GM21576 (cell line): ENCODE measurements at regions not wholly inside any gene's neighbourhood (a gene's known extent, or its start where the extent isn't known, plus 50 kb on each side); places are given as distances from the start of the nearest gene placed in this dataset.

Source experiments
- ATAC-seq: cut with Tn5 transposase; IDR thresholded peaks from one replicate; pipeline ENCODE4 v1.9.1; 2021; ENCODE audit warnings: mild to moderate bottlenecking, moderate library complexity; ENCODE audit not compliant: unreplicated experiment

GRCh38 chr7:25619963-25620799 lies 391.9 kb upstream of the NPVF start:
- ATAC-seq = no peak

DNA sequence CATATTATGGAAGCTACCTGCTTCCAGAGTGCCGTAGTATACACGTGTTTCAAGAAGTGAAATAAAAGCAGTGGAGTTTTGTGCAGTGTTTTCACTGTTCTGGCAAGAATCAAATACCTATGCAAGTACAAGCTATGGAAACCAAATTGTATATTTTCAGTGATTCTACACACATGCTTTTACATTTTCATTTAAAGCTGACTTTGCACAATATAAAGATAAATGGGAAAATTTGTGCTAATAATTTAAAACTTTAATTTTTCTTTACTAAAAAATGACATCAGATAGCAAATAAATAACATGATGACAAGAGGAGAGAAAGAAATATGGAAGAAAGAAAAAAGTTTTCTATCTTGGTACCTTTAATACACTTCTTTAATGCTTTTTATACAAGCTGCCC lies 393.7 kb upstream of the NPVF start:
- ATAC-seq = no peak

DNA sequence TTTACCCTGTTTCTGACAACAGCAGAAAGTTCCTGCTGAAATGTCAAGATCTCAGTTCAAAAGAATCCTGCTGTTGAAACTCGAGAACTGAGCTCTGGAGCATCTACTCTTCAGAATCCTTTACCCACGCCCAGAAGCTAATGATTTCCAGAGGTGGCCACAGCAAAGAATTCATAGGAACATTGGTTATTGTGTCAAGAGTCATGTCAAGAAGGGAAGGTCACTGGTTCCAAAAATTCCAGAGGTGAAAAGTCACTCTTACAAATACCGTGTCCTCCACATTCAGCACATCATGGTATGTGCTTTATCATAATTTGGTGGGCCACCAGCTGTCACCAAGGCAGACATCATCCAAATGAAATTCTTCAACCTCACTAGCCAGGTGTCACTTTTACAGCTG lies 394.4 kb upstream of the NPVF start:
- ATAC-seq = no peak

DNA sequence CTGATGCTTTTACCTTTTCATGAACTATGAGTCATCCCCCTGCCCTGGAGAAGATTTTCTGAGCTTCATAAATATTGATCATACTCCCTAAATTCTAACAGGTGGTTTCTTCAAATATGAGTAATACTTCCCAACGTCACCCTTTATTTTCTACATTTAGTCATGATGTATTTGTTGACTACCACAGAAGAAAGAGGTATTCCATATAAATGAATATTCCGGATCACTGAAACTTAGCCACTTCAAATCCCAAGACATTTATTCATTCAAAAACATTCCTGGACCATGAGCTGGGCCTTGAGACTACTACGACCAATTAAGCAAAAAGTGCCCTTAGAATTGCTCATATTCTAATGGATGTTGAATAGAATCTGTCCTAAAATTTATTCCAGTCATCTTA lies 395.8 kb upstream of the NPVF start:
- ATAC-seq = no peak

- ATAC-seq = no peak
Measured at GRCh38 chr7:25624833-25625232, 396.5 kb upstream of the NPVF start.

DNA sequence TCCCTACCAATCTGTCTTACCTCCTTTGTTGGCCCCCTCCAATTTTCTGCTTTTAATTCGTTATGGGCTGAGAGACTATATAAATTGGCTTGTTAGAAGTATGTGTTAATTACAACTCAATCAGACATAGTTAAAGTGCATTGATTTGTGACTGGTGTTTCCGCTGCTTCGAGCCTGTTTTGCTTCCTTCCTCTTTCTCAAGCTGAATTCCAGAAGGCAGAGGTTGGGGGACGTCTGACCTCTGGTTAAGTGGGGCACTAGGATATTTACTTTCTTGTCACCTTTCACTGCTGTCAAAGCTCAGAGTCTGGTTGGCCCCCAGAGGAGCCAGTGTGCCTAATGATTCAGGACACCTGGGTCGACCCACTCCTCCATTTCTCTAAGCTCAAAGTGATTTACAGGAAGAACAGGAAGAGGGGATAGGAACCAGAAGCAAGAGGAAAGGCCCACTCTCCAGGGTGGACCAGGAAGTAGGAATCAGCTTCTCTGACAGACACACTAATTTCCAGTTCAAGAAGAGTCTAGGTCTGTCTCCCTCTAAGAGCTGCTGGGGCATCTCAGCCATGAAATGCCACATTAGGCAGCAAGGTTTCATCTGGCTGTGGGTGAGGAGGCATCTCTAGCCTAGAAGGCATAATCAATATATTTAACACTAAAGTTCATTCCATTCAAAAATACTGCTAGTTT lies 397.2 kb upstream of the NPVF start:
- ATAC-seq = no peak

DNA sequence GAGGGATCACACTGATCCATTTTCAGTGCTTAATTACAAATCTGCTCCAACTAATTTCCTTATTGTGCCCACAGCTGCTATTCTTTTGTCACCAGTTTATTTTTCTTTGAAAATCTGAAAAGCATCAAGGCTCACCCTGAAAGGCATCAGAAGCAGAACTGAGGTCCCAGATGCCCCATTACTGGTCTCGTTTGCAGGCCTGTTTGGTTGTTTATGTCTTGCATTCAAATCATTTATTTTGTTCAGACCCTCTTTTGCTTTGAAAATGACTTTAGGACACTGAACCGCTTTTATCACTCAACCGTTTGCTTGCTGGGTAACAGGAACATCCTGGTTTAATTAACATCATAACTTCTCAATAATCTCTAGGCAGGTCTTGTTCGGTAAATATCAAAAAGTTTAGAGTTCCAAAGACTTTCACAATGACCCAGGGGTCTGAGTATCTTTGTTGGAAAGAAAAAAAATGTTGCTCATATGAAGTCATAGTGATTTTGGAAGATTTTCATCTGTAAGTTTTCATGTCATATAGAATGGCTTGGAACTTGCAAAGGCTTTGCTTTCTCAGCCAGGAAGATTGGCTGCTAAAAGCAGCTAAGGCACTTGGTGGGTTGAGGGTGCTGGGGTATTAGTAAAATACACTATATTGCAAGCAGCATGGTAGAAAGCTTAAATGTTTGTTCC lies 398.3 kb upstream of the NPVF start:
- ATAC-seq = no peak

DNA sequence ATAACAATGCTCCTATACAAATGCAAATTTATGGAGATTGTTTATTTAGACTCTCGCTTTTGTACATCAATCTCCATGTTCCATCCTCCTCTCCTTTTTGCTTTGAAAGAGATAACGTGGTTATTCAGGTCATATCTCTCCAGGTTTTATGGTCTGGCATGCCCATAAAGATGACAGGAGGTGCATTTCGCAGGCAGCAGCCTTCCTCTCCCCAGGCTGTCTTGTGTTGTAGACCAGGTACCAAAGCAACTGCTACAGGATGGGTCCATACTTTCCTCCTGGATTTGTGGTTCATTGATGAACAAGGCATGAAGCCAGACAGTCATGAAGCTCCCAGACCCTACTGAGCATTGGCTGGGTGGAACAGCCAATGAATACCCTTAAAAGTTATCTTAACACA lies 400.2 kb upstream of the NPVF start:
- ATAC-seq = no peak

DNA sequence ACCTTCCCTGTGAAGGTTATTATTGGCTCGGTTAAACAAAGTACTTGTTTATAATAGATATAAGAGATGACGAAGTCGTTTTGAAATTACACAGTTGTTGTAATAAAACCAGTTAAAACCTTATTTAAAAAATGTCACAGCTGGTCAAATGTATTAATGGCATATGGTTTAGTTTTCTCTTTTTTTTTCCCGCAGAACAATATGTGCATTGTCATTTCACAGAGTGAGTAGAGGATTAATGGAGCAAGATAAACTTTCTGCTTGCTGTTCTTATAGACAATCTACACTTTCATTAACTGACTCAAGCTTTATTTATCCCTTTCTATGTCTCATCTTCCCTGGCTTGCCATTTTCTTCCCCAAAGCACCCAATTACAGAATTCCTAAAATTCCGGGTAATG lies 404.3 kb upstream of the NPVF start:
- ATAC-seq = no peak

DNA sequence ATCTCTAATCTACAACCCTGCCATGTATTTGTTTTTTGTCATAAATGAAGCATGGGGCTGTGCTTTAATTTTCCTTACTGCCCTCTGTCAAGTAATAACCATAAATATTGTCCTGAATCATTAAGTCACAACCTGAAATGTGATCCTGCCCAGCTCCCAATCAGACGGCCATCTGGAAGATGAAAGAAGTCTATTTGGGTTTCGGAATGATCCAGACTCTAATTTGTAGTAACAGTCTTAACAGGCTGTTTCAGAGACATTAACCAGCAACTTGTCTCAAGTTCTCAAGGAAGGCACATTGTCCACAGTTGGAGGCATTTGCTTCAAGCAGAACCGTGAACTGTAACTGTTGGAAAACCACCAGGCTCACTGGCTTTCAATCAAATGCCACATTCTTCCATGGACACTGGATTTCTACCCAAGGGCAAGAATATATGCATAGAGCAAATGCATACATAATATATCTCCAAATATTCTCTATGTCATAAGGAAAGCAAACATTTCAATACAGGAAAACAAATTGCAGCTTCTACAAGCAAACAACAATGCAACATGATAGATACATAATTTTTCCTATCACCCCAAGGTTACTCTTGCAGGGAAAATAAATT lies 405.2 kb upstream of the NPVF start:
- no peak for ATAC-seq

DNA sequence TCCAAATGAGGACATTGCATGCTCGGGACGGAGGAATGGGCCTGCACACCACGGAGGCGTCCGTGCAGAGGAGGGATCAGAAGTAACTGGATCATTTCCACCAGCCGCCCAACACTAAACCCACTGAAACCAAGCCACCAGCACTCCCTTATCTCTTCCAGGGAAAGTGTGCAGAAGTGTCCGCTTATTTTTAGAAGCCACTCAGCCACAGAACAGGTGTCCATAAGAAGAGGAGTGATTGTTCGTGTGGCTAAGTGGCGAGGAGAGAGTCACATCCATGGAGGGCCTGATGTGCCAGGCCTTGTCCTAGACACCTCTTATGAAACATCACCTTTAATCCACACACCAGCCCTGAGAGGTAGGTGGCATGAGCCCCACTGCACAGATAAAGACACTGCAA lies 407.9 kb upstream of the NPVF start:
- ATAC-seq = no peak

- ATAC-seq = no peak
Measured at GRCh38 chr7:25636871-25637283, 408.6 kb upstream of the NPVF start.

DNA sequence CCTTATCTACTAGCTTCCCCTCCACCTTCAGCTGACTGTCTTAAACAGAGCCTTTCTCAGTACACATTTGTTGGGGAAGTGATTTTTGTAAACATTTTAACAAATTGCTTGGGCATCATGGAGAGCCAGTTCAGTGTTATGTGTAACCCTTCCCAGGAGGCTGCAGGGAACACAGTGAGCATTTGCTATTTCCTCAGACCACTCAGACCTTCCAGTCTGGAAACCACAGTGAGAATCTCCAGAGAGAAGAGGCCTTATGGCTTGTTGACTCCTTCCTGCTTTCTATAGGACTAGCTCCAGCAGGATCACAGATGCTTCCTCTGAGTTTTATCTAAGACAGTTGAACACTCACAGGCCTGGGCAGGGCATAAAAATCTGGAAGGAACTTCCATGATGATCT lies 409.8 kb upstream of the NPVF start:
- no peak for ATAC-seq

DNA sequence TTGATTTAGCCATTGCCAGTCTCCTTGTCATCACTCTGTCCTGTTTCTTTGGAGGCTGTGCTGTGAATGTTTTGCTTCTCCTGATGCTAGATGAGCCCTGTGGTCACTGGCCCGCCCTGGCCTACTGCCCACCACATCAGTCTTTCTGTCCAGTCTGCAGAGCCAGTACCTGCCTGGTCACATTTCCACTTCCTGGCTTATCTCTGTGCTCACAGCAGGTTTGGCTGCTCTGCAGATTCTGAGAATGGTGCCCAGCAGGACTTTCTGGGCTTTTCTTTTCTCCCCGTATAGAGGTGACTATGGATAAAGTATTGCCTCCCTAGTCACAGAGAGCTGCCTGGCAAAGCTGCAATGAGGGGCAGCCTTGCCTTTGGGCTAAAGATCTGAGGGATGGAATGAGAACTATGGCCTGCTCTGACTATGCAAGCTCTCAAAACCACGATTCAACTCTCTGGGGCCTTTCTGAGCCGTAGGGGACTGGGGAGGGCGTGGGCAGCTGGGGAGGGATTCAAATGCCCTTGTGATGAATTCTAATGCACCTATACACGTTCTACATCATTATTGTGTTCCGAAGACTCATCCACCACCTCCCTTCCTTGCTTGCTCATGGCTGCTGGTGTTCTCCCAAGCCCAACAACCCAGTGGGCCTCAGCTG lies 410.4 kb upstream of the NPVF start:
- ATAC-seq = no peak

DNA sequence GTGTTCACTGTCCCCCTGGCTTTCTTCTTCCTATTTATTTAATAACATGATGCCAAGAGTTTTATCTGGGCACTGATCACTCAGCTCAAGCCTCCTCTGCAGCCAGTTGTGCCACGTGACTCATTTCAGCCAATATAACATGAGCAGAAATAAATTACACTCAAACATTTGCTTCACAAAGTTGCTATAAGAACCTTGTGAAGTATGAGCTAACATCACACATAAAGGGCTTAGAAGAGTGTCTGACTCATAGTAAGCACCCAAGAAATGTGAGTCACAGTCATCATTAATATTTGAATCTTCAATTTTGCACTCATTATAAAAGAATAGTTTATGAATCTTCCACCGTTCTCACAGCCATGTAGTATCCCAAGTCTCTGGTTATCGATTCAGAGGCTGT lies 414.6 kb upstream of the NPVF start:
- ATAC-seq = no peak

- ATAC-seq = no peak
Measured at GRCh38 chr7:25643286-25643685, 415.0 kb upstream of the NPVF start.

DNA sequence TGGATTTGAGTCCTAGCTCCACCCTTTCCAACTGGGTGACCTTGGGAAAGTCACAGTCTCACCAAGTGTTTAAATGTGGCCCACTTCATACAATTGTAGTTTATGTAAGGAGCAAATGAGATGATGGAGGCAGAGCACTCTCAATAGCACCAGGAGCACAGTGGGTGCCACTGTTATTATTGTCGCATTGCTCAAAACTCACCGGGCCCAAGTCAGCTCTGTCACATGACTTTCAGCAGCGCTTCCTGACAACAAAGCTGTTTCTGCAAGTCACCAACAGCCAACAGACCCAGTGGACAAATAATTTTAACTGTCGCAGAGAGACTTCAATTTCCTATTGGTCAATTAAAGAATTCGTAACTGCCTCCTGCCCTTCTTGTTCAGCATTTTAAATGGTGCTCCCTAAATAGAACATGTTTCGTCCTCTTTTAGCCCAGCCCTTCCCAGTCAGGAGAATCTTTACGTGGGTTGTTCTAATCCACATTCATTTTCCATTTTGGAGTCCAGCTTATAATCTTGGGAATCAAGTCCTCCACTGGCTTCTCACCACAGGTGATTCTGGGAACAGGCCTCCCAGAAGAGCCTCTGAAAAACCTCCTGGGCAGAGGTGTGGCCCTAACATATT lies 415.6 kb upstream of the NPVF start:
- no peak for ATAC-seq

GRCh38 chr7:25646726-25647413 lies 418.6 kb upstream of the NPVF start:
- ATAC-seq = no peak

DNA sequence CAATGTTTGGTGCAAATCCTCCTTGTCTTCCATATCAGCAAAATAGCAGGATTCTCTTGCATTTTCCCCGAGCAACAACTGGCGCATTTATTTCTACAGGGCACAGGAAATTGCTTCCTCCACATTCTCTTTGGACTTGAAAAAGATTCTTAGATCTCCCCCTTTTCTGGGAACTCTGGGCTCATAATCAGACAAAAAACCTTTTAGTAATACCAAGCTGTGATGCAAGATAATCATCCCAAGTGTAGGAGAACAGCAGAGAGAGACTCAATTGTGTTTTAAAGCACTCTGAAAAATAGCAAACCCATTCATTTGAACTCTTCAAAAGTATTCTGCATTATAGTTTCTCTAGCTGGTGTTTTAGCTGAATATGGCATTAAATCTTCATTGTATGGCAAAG lies 419.6 kb upstream of the NPVF start:
- ATAC-seq = no peak

DNA sequence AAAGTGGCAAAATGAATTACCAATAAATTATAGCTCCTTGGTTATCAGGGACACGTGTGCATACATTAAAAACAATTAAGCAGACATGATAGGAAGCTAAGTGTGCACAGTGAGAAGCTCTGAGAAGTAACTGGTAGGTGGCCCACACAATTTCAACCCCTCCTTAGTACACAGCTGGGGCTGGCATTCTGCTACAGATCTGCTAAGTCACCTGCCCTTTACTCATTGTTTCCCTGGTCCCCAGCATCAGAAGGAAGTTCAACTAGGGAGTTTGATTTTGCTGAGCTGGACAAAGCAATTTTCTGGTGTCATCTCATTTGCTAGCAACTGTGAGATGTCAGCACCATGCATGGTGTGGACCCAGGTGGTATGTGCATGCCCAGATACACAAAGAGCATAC lies 424.1 kb upstream of the NPVF start:
- ATAC-seq = no peak
